CD8-positive, alpha-beta memory T cell (primary cell): ENCODE measurements at regions not wholly inside any gene's neighbourhood (a gene's known extent, or its start where the extent isn't known, plus 50 kb on each side); places are given as distances from the start of the nearest gene placed in this dataset.
"Not testable (repeated sequence)": the region's sequence is repeated elsewhere in the genome, so short reads cannot be mapped to it uniquely, and the experiment has no call there.

Experiments
- CTCF ChIA-PET: fragments of 350-600 bp; sonication (Branson Sonifier 250); formaldehyde crosslinking; loops from one replicate; lab custom pipeline; 2021; ENCODE audit warnings: antibody characterized with exemption; lab: Charles Lee
- POLR2A ChIA-PET: fragments of 350-600 bp; sonication (Branson Sonifier 250); formaldehyde crosslinking; loops from one replicate; lab custom pipeline; 2021; ENCODE audit warnings: antibody characterized with exemption; lab: Charles Lee
- DNase-seq, 5 donors: peaks; one replicate each; pipeline versions ENCODE4 v3.0.0 to v3.0.0-alpha.2; 2020 to 2022; ENCODE audit warnings: mixed read lengths in 1 of 5
- H3K27ac ChIP-seq: one replicate; pipeline ENCODE4 v1.7.0; 2013; ENCODE audit warnings: low read depth, mild to moderate bottlenecking, low read length, moderate library complexity
- H3K27me3 ChIP-seq: 2 replicates; pipeline ENCODE4 v1.7.0; 2013; ENCODE audit warnings: low read length, mild to moderate bottlenecking; ENCODE audit not compliant: insufficient read depth, poor library complexity, severe bottlenecking
- H3K36me3 ChIP-seq: 2 replicates; pipeline ENCODE4 v1.7.0; 2013; ENCODE audit warnings: mild to moderate bottlenecking, low read length, moderate library complexity; ENCODE audit not compliant: insufficient read depth
- H3K4me1 ChIP-seq: 2 replicates; pipeline ENCODE4 v1.7.0; 2013; ENCODE audit warnings: mild to moderate bottlenecking, low read length, moderate library complexity; ENCODE audit not compliant: insufficient read depth
- H3K4me3 ChIP-seq: 2 replicates; pipeline ENCODE4 v1.7.0; 2013; ENCODE audit warnings: mild to moderate bottlenecking, low read length
- H3K9me3 ChIP-seq: 2 replicates; pipeline ENCODE4 v1.7.0; 2013; ENCODE audit warnings: mild to moderate bottlenecking, low read length
- H3K27ac Mint-ChIP-seq, 8 donors: one replicate each; pipeline ENCODE4 v1.8.0; 2020 to 2021; ENCODE audit warnings: mixed read lengths in 8 of 8, mild to moderate bottlenecking in 6 of 8, inconsistent platforms in 3 of 8, moderate library complexity in 3 of 8
- H3K27me3 Mint-ChIP-seq, 2 donors: one replicate each; pipeline ENCODE4 v1.8.0; 2020 to 2021; ENCODE audit warnings: mixed read lengths in 2 of 2, mild to moderate bottlenecking in 1 of 2, moderate library complexity in 1 of 2
- H3K36me3 Mint-ChIP-seq, 3 donors: one replicate each; pipeline ENCODE4 v1.8.0; 2020 to 2021; ENCODE audit warnings: mixed read lengths in 3 of 3, inconsistent platforms in 1 of 3, mild to moderate bottlenecking in 1 of 3
- H3K4me1 Mint-ChIP-seq, 3 donors: one replicate each; pipeline ENCODE4 v1.8.0; 2020 to 2021; ENCODE audit warnings: mixed read lengths in 3 of 3, inconsistent platforms in 1 of 3, mild to moderate bottlenecking in 1 of 3
- H3K4me3 Mint-ChIP-seq, 7 donors: one replicate each; pipeline ENCODE4 v1.8.0; 2020 to 2021; ENCODE audit warnings: mixed read lengths in 7 of 7, mild to moderate bottlenecking in 6 of 7, moderate library complexity in 4 of 7, inconsistent platforms in 2 of 7
- H3K9me3 Mint-ChIP-seq, 5 donors: one replicate each; pipeline ENCODE4 v1.8.0; 2020 to 2022; ENCODE audit warnings: mixed read lengths in 5 of 5, mild to moderate bottlenecking in 3 of 5, moderate library complexity in 2 of 5, inconsistent platforms in 1 of 5

DNA sequence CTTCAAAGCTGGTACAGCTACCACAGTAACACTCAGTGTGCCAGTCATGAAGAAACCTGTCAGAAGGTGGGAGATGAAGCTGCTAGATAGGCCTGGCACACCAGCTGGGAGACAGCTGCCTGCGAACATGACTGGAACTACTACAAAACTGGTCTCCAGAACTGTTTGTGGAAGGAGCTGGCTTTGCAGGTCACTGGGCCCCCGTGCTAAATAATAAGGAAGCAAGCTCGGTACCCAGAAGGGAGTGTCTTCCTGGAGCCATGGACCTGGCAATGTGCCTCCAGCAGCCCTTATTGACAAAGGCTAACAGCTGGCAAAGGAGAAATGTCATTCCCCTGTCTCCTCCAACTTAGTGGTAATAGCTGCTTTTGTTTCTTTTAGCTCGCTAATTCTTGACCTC, 1217.6 kb upstream of the LRRN3 start:
- no peak overlapping the region for H3K27ac Mint-ChIP-seq

DNA sequence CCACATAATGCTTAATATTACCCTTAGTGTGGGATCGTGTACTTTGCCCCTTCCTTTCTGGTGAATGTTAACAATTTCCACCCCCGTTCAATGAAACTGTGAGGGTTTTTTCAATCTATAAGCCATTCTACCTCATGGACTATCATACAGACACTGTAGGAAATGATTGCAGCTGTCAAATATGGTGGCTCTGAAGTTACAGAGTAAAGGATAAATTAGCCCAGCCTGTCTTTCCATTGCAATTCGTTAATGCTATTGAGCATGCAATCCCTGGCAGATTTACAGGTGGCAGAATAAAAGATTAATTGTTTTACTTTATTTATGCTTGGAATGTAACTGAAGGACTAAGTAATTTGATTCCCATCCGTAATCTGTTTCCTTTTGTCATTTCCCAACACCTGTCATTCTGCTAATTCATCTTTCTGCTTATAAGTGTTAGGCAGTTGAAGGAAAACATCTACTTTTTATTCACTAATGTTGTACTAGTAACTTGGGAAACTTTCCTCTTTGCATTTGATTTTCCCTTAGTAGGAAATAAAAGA, 1211.6 kb upstream of the LRRN3 start:
- Mint-ChIP-seq H3K36me3 (no peaks in the 10 kb centered on the region), H3K27ac (no peak overlapping the region), H3K4me1 (no peaks in the 10 kb centered on the region), H3K9me3 (peaks cover 0 to 2% (median 0%) of the 10 kb centered on the region in 5 donors), H3K27me3 (no peaks in the 10 kb centered on the region), H3K4me3 (no peak overlapping the region)
- Histone ChIP-seq H3K36me3 (no peaks in the 10 kb centered on the region), H3K27me3 (no peaks in the 10 kb centered on the region), H3K9me3 (no peaks in the 10 kb centered on the region), H3K27ac (no peak overlapping the region), H3K4me3 (no peak overlapping the region), H3K4me1 (no peaks in the 10 kb centered on the region)
- ChIA-PET CTCF (no interaction called here), POLR2A (no interaction called here)
- DNase-seq, result no peak

More for the DNA sequence above, 1217.6 kb upstream of the LRRN3 start:
- ChIA-PET POLR2A (no interaction called here), CTCF (no interaction called here)
- H3K4me3 ChIP-seq, result no peak overlapping the region
- no peaks in the 10 kb centered on the region for H3K4me1 ChIP-seq
- Mint-ChIP-seq H3K9me3 (peaks cover 0 to 5% (median 0%) of the 10 kb centered on the region in 5 donors), H3K36me3 (no peaks in the 10 kb centered on the region), H3K4me1 (no peaks in the 10 kb centered on the region), H3K27me3 (no peaks in the 10 kb centered on the region), H3K4me3 (no peak overlapping the region)
- H3K27me3 ChIP-seq, result no peaks in the 10 kb centered on the region
- no peaks in the 10 kb centered on the region for H3K9me3 ChIP-seq
- no peaks in the 10 kb centered on the region for H3K36me3 ChIP-seq
- no peak for DNase-seq
- no peak overlapping the region for H3K27ac ChIP-seq

DNA sequence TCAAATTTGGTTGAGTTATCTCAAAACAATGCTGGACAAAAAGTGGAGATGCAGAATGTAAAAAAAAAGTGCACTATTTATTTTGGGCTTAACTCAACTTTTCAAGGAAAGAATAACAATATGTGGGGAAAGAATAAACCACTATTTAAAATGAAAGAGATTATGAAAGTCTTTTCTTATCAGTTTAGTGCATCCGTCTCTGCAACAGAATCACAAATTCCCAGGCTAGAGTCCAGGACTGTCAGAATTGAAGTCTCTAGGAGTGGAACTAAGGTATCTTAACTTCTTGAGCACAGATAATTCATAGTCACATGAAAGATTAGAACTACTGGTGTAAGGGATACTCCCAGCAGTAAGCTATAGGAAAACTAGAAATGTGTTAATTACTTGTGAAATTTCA, 1200.3 kb upstream of the LRRN3 start:
- Mint-ChIP-seq H3K36me3 (no peaks in the 10 kb centered on the region), H3K27me3 (no peaks in the 10 kb centered on the region), H3K27ac (no peak overlapping the region), H3K9me3 (peaks cover 0 to 4% (median 1%) of the 10 kb centered on the region in 5 donors), H3K4me3 (no peak overlapping the region), H3K4me1 (no peaks in the 10 kb centered on the region)
- ChIA-PET POLR2A (no interaction called here), CTCF (no interaction called here)
- H3K27ac ChIP-seq, result no peak overlapping the region
- no peak overlapping the region for H3K4me3 ChIP-seq
- H3K36me3 ChIP-seq, result no peaks in the 10 kb centered on the region
- no peaks in the 10 kb centered on the region for H3K9me3 ChIP-seq
- H3K4me1 ChIP-seq, result no peaks in the 10 kb centered on the region
- no peak for DNase-seq
- H3K27me3 ChIP-seq, result no peaks in the 10 kb centered on the region

DNA sequence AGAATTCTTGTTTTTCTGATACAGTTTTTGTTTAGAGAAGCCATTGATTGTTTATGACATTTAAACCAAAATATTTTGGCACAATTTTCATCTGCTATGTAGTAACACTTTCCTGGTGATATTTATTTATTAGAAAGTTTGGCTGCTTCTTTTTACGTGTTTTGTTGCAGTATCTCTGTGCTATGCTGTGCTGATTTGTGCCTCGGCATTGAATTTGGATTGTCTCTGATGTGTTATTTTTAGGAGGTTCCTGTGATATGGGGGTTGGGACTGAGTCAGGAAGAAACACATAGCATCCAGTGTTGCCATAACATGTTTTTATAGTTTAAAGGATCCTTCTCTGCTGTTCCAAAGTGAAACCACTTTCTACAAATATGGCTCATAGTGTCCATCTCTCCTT, 1197.7 kb upstream of the LRRN3 start:
- ChIA-PET CTCF (no interaction called here), POLR2A (no interaction called here)
- Mint-ChIP-seq H3K4me1 (no peaks in the 10 kb centered on the region), H3K36me3 (no peaks in the 10 kb centered on the region), H3K27me3 (no peaks in the 10 kb centered on the region), H3K4me3 (no peak overlapping the region), H3K9me3 (peaks cover 0 to 4% (median 1%) of the 10 kb centered on the region in 5 donors), H3K27ac (no peak overlapping the region)
- H3K4me1 ChIP-seq, result no peaks in the 10 kb centered on the region
- no peaks in the 10 kb centered on the region for H3K36me3 ChIP-seq
- H3K27ac ChIP-seq, result no peak overlapping the region
- no peak for DNase-seq
- H3K27me3 ChIP-seq, result no peaks in the 10 kb centered on the region
- no peaks in the 10 kb centered on the region for H3K9me3 ChIP-seq
- no peak overlapping the region for H3K4me3 ChIP-seq

DNA sequence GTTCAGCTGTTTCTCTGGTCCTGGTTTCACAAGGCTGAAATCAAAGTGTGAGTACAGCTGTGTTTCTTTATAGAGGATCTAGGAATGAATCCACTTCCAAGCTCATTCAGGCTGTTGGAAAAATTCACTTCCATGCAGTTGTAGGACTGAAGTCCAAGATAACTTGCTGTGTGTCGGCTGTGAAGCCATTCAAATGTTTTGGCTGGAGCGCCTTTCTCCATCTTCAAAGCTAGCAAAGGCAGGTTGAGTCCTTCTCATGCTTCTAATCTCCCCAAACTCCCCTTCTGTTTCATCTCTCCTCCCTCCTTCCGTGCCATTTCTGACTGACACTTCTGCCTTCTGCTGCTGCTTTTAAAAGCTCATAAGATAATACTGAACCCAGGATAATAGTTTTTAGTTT, 1195.4 kb upstream of the LRRN3 start:
- Histone ChIP-seq H3K27ac (no peak overlapping the region), H3K27me3 (no peaks in the 10 kb centered on the region), H3K9me3 (no peaks in the 10 kb centered on the region), H3K4me1 (no peaks in the 10 kb centered on the region), H3K4me3 (no peak overlapping the region), H3K36me3 (no peaks in the 10 kb centered on the region)
- Mint-ChIP-seq H3K9me3 (peaks cover 0 to under 1% (median 0%) of the 10 kb centered on the region in 5 donors), H3K27me3 (no peaks in the 10 kb centered on the region), H3K36me3 (no peaks in the 10 kb centered on the region), H3K4me1 (no peaks in the 10 kb centered on the region), H3K27ac (no peak overlapping the region), H3K4me3 (no peak overlapping the region)
- ChIA-PET POLR2A (no interaction called here), CTCF (no interaction called here)
- DNase-seq, result no peak

DNA sequence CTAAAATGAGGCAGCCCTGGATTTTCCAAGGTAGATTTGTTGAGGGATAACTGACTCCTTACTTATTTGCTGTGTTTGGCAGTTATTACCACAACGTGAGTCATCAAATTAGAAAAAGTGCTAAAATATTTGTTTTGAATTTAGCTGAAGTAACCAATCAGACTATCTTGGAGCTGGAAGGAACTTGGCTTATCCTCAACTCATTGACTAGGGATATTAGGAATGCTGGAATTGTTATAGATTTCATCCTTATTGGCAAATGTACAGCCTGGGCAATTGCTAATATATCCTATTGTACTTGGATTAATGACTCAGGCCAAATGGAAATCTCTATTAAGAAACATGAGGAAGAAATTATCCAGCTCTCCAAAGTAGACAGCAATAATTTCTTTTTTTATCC, 1189.0 kb upstream of the LRRN3 start:
- DNase-seq, result no peak
- H3K27ac Mint-ChIP-seq, result no peak overlapping the region
- Histone ChIP-seq H3K27me3 (no peaks in the 10 kb centered on the region), H3K9me3 (no peaks in the 10 kb centered on the region), H3K4me3 (no peak overlapping the region), H3K27ac (no peak overlapping the region), H3K4me1 (no peaks in the 10 kb centered on the region), H3K36me3 (no peaks in the 10 kb centered on the region)
- H3K36me3 Mint-ChIP-seq, result no peaks in the 10 kb centered on the region
- peaks cover 0 to 4% (median 0%) of the 10 kb centered on the region in 5 donors for H3K9me3 Mint-ChIP-seq
- ChIA-PET POLR2A (no interaction called here), CTCF (no interaction called here)
- no peak overlapping the region for H3K4me3 Mint-ChIP-seq
- no peaks in the 10 kb centered on the region for H3K4me1 Mint-ChIP-seq
- H3K27me3 Mint-ChIP-seq, result no peaks in the 10 kb centered on the region

DNA sequence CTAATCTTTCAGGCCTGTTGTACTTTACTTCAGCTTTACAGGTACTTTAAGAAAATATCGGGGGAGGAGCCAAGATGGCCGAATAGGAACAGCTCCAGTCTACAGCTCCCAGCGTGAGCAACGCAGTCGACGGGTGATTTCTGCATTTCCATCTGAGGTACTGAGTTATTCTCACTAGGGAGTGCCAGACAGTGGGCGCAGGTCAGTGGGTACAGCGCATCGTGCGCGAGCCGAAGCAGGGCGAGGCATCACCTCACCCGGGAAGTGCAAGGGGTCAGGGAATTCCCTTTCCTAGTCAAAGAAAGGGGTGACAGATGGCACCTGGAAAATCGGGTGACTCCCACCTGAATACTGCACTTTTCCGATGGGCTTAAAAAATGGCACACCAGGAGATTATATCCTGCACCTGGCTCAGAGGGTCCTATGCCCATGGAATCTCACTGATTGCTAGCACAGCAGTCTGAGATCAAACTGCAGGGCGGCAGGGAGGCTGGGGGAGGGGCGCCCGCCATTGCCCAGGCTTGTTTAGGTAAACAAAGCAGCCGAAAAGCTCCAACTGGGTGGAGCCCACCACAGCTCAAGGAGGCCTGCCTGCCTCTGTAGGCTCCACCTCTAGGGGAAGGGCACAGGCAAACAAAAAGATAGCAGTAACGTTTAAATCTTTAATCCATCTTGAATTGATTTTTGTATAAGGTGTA, 1185.4 kb upstream of the LRRN3 start:
- not testable (repeated sequence) for H3K27ac Mint-ChIP-seq

DNA sequence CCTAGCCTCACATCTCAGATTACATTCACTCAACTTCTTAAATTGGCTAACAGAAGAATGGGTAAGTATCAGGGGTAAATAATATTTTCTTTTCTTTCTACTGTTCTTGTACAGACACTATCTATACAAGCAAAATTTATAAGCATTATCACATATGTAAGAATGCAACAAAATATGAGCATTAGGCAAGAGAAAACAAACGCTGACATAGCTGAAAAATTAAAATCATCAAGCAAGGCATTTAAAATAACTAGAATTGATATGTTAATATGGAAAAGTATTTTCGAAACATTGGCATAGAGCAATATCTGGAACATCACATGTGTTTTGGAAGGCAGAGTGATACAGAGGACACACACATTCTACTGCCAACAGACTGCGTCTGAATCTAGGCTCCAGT, 1175.3 kb upstream of the LRRN3 start:
- H3K9me3 Mint-ChIP-seq, result peaks cover 0 to 14% (median 5%) of the 10 kb centered on the region in 5 donors
- no peaks in the 10 kb centered on the region for H3K4me1 ChIP-seq
- DNase-seq, result no peak
- POLR2A ChIA-PET, result no interaction called here
- no peaks in the 10 kb centered on the region for H3K4me1 Mint-ChIP-seq
- no peaks in the 10 kb centered on the region for H3K27me3 Mint-ChIP-seq
- CTCF ChIA-PET, result no interaction called here
- no peak overlapping the region for H3K4me3 Mint-ChIP-seq
- no peaks in the 10 kb centered on the region for H3K9me3 ChIP-seq
- H3K4me3 ChIP-seq, result no peak overlapping the region
- H3K36me3 ChIP-seq, result no peaks in the 10 kb centered on the region
- H3K36me3 Mint-ChIP-seq, result no peaks in the 10 kb centered on the region
- H3K27ac Mint-ChIP-seq, result no peak overlapping the region
- no peak overlapping the region for H3K27ac ChIP-seq
- H3K27me3 ChIP-seq, result no peaks in the 10 kb centered on the region

More for the DNA sequence above, 1185.4 kb upstream of the LRRN3 start:
- H3K9me3 ChIP-seq, H3K4me1 ChIP-seq, H3K27ac ChIP-seq, H3K9me3 Mint-ChIP-seq, H3K36me3 Mint-ChIP-seq, H3K4me1 Mint-ChIP-seq, H3K4me3 ChIP-seq, H3K36me3 ChIP-seq, DNase-seq, CTCF ChIA-PET, H3K4me3 Mint-ChIP-seq, POLR2A ChIA-PET, H3K27me3 Mint-ChIP-seq, H3K27me3 ChIP-seq: not testable (repeated sequence)
